GM19438 (cell line): ENCODE measurements at regions not wholly inside any gene's neighbourhood (a gene's known extent, or its start where the extent isn't known, plus 50 kb on each side); places are given as distances from the start of the nearest gene placed in this dataset.
"Not testable (repeated sequence)": the region's sequence is repeated elsewhere in the genome, so short reads cannot be mapped to it uniquely, and the experiment has no call there.

ENCODE experiments used
- ATAC-seq: cut with Tn5 transposase; IDR thresholded peaks from one replicate; pipeline ENCODE4 v1.9.1; 2021; ENCODE audit warnings: low read depth; ENCODE audit not compliant: unreplicated experiment

GRCh38 chr10:3972460-3973301, 187.7 kb upstream of the KLF6 start:
- ATAC-seq: no peak

- no peak for ATAC-seq
These were observed 186.7 kb upstream of the KLF6 start for GRCh38 chr10:3971713-3972112.

- ATAC-seq: no peak
These were observed 185.1 kb upstream of the KLF6 start for GRCh38 chr10:3969876-3970666.

- no peak for ATAC-seq
These were observed 183.7 kb upstream of the KLF6 start for GRCh38 chr10:3968727-3969126.

GRCh38 chr10:3964516-3964915, 179.5 kb upstream of the KLF6 start:
- no peak for ATAC-seq

- ATAC-seq: no peak
These were observed 178.2 kb upstream of the KLF6 start for GRCh38 chr10:3963191-3963673.

- ATAC-seq: no peak
These were observed 176.1 kb upstream of the KLF6 start for GRCh38 chr10:3961082-3961481.

GRCh38 chr10:3960496-3960895, 175.5 kb upstream of the KLF6 start:
- ATAC-seq: no peak

GRCh38 chr10:3959370-3960325, 174.6 kb upstream of the KLF6 start:
- no peak for ATAC-seq

GRCh38 chr10:3958472-3958996, 173.5 kb upstream of the KLF6 start:
- no peak for ATAC-seq

- ATAC-seq: no peak
These were observed 171.1 kb upstream of the KLF6 start for GRCh38 chr10:3955955-3956617.

GRCh38 chr10:3955493-3955892, 170.5 kb upstream of the KLF6 start:
- no peak for ATAC-seq

- ATAC-seq: no peak
These were observed 169.6 kb upstream of the KLF6 start for GRCh38 chr10:3954615-3955014.

GRCh38 chr10:3954007-3954406, 169.0 kb upstream of the KLF6 start:
- ATAC-seq: not testable (repeated sequence)

- no peak for ATAC-seq
These were observed 167.0 kb upstream of the KLF6 start for GRCh38 chr10:3951993-3952392.

- no peak for ATAC-seq
These were observed 165.8 kb upstream of the KLF6 start for GRCh38 chr10:3950676-3951275.

GRCh38 chr10:3949711-3950110, 164.7 kb upstream of the KLF6 start:
- no peak for ATAC-seq

GRCh38 chr10:3948843-3949242, 163.8 kb upstream of the KLF6 start:
- no peak for ATAC-seq
